ENCODE measurements at regions not wholly inside any gene's neighbourhood (a gene's known extent, or its start where the extent isn't known, plus 50 kb on each side); places are given as distances from the start of the nearest gene placed in this dataset.

DNA sequence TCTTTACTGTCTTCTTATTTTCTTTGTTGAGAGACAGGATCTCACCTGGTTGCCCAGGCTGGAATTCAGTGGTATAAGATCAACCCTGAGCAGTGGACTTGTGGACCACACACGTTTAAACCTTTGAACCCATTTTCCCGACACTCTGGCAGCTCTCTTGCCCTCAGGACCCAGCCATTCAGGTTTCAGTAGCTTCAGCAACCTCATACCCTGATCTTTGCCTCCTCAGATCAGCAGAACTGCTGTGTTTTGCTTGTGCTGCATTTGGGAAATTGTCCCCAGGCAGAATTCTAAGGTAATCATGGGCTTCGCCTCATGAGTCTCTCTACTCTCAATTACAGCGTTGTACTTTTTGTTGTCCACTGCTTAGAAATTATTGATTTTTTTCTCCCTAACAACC lies 317.6 kb upstream of the KIAA1217 start:
- 88 to 95% methylated on average over 2 to 4 of the region's 4 CpGs for WGBS, 2 experiments (ENCODE audit: insufficient coverage in 1 of 2, insufficient read length in 1 of 2)
- TF ChIP-seq, protein P1, sequence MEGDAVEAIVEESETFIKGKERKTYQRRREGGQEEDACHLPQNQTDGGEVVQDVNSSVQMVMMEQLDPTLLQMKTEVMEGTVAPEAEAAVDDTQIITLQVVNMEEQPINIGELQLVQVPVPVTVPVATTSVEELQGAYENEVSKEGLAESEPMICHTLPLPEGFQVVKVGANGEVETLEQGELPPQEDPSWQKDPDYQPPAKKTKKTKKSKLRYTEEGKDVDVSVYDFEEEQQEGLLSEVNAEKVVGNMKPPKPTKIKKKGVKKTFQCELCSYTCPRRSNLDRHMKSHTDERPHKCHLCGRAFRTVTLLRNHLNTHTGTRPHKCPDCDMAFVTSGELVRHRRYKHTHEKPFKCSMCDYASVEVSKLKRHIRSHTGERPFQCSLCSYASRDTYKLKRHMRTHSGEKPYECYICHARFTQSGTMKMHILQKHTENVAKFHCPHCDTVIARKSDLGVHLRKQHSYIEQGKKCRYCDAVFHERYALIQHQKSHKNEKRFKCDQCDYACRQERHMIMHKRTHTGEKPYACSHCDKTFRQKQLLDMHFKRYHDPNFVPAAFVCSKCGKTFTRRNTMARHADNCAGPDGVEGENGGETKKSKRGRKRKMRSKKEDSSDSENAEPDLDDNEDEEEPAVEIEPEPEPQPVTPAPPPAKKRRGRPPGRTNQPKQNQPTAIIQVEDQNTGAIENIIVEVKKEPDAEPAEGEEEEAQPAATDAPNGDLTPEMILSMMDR (conservative IDR thresholded peaks at IDR 0.05) = no peak
- no peaks in the 10 kb centered on the region for H3K4me1 Mint-ChIP-seq
- H3K27me3 ChIP-seq (ENCODE audit: control insufficient read depth, insufficient read depth, low read length, poor library complexity, severe bottlenecking) = no peaks in the 10 kb centered on the region
- peaks cover 3% of the 10 kb centered on the region for H3K9me3 Mint-ChIP-seq
- DNase-seq = no peak
- H3K36me3 ChIP-seq (ENCODE audit: control insufficient read depth, insufficient read depth, low read length) = no peaks in the 10 kb centered on the region
- H3K36me3 Mint-ChIP-seq (ENCODE audit: low read depth) = no peaks in the 10 kb centered on the region
- no peak overlapping the region for H3K4me3 Mint-ChIP-seq
- no peaks in the 10 kb centered on the region for H3K4me1 ChIP-seq (ENCODE audit: control insufficient read depth, insufficient read depth, low read length)
- H3K27ac ChIP-seq (ENCODE audit: low read depth, low read length) = no peak overlapping the region
- H3K9ac ChIP-seq (ENCODE audit: extremely low read depth, low read length, poor library complexity, severe bottlenecking) = no peak overlapping the region
- no peaks in the 10 kb centered on the region for H3K27me3 Mint-ChIP-seq (ENCODE audit: insufficient read depth)
- H3K9me3 ChIP-seq (ENCODE audit: control insufficient read depth, low read length) = no peaks in the 10 kb centered on the region
- H3K27ac Mint-ChIP-seq = no peak overlapping the region
- no peak overlapping the region for H3K4me3 ChIP-seq (ENCODE audit: low read length)

DNA sequence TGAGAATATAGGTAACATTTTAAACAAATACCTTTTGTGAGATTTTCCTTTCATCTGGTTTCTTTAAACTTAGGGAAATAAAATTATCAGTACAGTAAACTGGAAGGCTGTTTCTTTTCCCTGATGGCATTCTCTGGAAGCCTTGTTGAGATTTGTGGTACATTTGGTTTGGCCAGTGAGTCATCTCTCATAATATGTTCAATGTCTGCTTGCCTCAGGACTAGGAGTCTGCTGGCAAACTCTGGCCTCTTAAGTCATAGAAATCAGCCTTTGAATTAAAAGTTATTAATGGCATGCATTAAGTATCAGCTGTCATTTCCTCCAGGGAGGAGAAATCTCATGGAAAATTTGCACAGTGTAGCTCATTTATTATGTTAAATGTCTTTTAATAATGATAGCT lies 316.6 kb upstream of the KIAA1217 start:
- Histone ChIP-seq H3K36me3 (ENCODE audit: control insufficient read depth, insufficient read depth, low read length) (no peaks in the 10 kb centered on the region), H3K27me3 (ENCODE audit: control insufficient read depth, insufficient read depth, low read length, poor library complexity, severe bottlenecking) (no peaks in the 10 kb centered on the region), H3K4me3 (ENCODE audit: low read length) (no peak overlapping the region), H3K27ac (ENCODE audit: low read depth, low read length) (no peak overlapping the region), H3K4me1 (ENCODE audit: control insufficient read depth, insufficient read depth, low read length) (no peaks in the 10 kb centered on the region), H3K9me3 (ENCODE audit: control insufficient read depth, low read length) (no peaks in the 10 kb centered on the region), H3K9ac (ENCODE audit: extremely low read depth, low read length, poor library complexity, severe bottlenecking) (no peak overlapping the region)
- no peak for DNase-seq
- Mint-ChIP-seq H3K27ac (no peak overlapping the region), H3K4me3 (no peak overlapping the region), H3K9me3 (peaks cover 3% of the 10 kb centered on the region), H3K27me3 (ENCODE audit: insufficient read depth) (no peaks in the 10 kb centered on the region), H3K36me3 (ENCODE audit: low read depth) (no peaks in the 10 kb centered on the region), H3K4me1 (no peaks in the 10 kb centered on the region)
- TF ChIP-seq, protein P1 (conservative IDR thresholded peaks at IDR 0.05) = no peak

DNA sequence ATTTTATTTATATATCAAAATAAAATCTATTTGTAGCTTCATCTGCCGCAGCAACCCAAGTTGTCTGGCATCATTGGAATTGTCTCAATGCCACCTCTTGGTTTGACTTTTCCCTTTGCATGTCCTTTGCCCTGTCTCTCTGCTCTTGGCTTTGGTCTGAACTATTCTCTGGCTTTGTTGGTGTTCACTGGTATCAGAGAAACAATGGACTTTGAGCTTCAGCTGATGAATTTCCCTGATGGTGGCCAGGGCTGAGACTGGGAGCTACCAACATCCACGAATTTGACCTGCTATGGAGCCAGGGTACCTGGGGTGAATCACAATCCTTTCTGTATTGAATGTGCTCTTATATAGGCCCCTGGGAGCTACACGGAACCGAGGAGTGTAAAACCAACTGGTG lies 311.7 kb upstream of the KIAA1217 start:
- H3K27ac ChIP-seq (ENCODE audit: low read depth, low read length) = no peak overlapping the region
- Mint-ChIP-seq H3K4me1 (no peaks in the 10 kb centered on the region), H3K27me3 (ENCODE audit: insufficient read depth) (no peaks in the 10 kb centered on the region), H3K27ac (no peak overlapping the region), H3K36me3 (ENCODE audit: low read depth) (no peaks in the 10 kb centered on the region), H3K4me3 (no peak overlapping the region), H3K9me3 (peaks cover 3% of the 10 kb centered on the region)
- 86 to 100% methylated on average over 4 of the region's 4 CpGs for WGBS, 2 experiments (ENCODE audit: insufficient coverage in 1 of 2, insufficient read length in 1 of 2)
- H3K36me3 ChIP-seq (ENCODE audit: control insufficient read depth, insufficient read depth, low read length) = no peaks in the 10 kb centered on the region
- H3K4me1 ChIP-seq (ENCODE audit: control insufficient read depth, insufficient read depth, low read length) = no peaks in the 10 kb centered on the region
- no peaks in the 10 kb centered on the region for H3K27me3 ChIP-seq (ENCODE audit: control insufficient read depth, insufficient read depth, low read length, poor library complexity, severe bottlenecking)
- TF ChIP-seq, protein P1 (conservative IDR thresholded peaks at IDR 0.05) = no peak
- no peaks in the 10 kb centered on the region for H3K9me3 ChIP-seq (ENCODE audit: control insufficient read depth, low read length)
- no peak for DNase-seq
- no peak overlapping the region for H3K4me3 ChIP-seq (ENCODE audit: low read length)
- no peak overlapping the region for H3K9ac ChIP-seq (ENCODE audit: extremely low read depth, low read length, poor library complexity, severe bottlenecking)

Measured in endodermal cell (in vitro differentiated cells).